ENCODE measurements at regions not wholly inside any gene's neighbourhood (a gene's known extent, or its start where the extent isn't known, plus 50 kb on each side); places are given as distances from the start of the nearest gene placed in this dataset.

DNA sequence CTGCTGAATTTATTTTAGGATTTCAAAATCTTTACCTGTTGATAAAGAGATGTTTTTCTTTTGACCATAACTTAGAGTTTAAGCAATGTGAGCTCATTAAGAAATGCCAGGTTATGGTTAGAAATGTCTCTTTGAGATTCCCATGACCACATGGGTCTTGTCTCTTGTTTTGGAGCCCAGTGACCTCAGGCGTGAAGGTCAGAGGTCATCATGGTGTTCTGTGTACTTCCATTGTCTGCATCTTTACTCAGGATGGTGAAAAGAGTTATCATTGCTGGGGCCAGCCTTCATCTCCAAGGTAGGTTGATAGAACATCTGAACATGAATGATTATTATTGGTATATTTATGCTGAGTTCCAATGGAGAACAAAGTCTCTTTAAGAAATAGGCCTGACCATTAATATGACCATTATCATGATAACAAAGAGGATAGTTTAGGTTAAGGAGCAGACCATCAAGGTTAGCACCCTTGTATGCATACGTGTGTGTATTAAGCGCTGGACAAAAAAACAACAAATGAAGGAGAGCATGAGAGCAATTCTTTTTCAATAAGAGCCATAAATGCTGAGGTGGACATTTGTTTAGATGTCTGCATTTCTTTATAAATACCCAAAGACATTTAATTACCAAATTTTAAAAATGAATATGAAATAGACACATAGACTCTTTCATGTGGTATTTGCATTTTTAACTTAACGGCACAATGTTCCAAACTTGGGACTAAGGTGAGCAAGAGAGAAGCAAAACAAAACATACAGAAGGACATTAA is 120.6 kb upstream of the PAQR3 start:
- no peak overlapping the region for H3K4me3 Mint-ChIP-seq
- H3K36me3 Mint-ChIP-seq (ENCODE audit: low read depth): no peaks in the 10 kb centered on the region

DNA sequence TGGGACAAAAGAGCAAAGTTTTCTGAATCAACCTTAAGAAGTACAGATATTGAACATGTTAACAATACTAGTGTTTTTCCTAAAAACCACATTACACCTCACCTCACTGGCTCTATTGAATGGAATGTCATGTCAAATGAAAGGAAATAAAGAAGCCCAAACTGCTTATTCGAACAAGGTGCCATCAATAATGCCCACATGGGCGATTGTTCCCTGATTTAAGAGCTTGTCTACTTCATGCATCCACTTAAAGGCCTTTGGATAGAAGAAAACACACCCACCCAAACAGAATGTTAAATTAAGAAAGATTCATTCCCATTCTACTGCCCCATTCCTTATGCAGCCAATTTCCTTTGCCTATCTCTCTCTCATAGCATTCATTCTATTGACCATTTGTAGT is 118.5 kb upstream of the PAQR3 start:
- Mint-ChIP-seq H3K36me3 (ENCODE audit: low read depth) (no peaks in the 10 kb centered on the region), H3K27me3 (ENCODE audit: low read depth) (peaks cover 3% of the 10 kb centered on the region), H3K27ac (ENCODE audit: unreplicated experiment) (no peak overlapping the region), H3K4me1 (peaks cover 37% of the 10 kb centered on the region), H3K4me3 (no peak overlapping the region), H3K9me3 (no peaks in the 10 kb centered on the region)
- TF ChIP-seq, protein P1, sequence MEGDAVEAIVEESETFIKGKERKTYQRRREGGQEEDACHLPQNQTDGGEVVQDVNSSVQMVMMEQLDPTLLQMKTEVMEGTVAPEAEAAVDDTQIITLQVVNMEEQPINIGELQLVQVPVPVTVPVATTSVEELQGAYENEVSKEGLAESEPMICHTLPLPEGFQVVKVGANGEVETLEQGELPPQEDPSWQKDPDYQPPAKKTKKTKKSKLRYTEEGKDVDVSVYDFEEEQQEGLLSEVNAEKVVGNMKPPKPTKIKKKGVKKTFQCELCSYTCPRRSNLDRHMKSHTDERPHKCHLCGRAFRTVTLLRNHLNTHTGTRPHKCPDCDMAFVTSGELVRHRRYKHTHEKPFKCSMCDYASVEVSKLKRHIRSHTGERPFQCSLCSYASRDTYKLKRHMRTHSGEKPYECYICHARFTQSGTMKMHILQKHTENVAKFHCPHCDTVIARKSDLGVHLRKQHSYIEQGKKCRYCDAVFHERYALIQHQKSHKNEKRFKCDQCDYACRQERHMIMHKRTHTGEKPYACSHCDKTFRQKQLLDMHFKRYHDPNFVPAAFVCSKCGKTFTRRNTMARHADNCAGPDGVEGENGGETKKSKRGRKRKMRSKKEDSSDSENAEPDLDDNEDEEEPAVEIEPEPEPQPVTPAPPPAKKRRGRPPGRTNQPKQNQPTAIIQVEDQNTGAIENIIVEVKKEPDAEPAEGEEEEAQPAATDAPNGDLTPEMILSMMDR (conservative IDR thresholded peaks at IDR 0.05): no peak
- no peak for DNase-seq (ENCODE audit: low read depth, low spot score)

More for the DNA sequence above, 120.6 kb upstream of the PAQR3 start:
- H3K4me1 Mint-ChIP-seq: peaks cover 49% of the 10 kb centered on the region
- H3K27ac Mint-ChIP-seq (ENCODE audit: unreplicated experiment): no peak overlapping the region
- peaks cover 7% of the 10 kb centered on the region for H3K27me3 Mint-ChIP-seq (ENCODE audit: low read depth)
- H3K9me3 Mint-ChIP-seq: no peaks in the 10 kb centered on the region
- TF ChIP-seq, protein P1 (conservative IDR thresholded peaks at IDR 0.05): no peak
- no peak for DNase-seq (ENCODE audit: low read depth, low spot score)

DNA sequence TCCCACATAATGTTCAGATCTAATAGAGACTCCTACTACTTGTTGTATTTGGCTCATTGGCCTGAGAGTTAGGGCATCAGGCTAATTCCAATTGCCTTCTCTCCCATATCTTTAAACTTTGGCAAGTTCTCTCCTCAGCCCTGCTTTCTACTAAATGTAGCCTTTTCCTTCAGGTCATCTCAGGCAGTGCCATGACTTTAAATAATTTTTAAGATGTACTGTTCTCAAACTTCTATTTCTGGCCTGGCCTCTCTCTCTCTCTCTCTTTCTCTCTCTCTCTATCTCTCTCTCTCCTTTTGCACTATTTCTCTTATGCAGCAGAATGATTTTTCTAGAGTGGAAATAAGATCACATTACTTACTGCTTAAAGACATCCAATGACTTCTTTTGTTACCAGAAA is 114.5 kb upstream of the PAQR3 start:
- no peak for DNase-seq (ENCODE audit: low read depth, low spot score)
- no peak overlapping the region for H3K27ac Mint-ChIP-seq (ENCODE audit: unreplicated experiment)
- peaks cover 37% of the 10 kb centered on the region for H3K4me1 Mint-ChIP-seq
- TF ChIP-seq, protein P1 (conservative IDR thresholded peaks at IDR 0.05): no peak
- no peaks in the 10 kb centered on the region for H3K36me3 Mint-ChIP-seq (ENCODE audit: low read depth)
- no peaks in the 10 kb centered on the region for H3K9me3 Mint-ChIP-seq
- no peak overlapping the region for H3K4me3 Mint-ChIP-seq
- peaks cover 5% of the 10 kb centered on the region for H3K27me3 Mint-ChIP-seq (ENCODE audit: low read depth)

DNA sequence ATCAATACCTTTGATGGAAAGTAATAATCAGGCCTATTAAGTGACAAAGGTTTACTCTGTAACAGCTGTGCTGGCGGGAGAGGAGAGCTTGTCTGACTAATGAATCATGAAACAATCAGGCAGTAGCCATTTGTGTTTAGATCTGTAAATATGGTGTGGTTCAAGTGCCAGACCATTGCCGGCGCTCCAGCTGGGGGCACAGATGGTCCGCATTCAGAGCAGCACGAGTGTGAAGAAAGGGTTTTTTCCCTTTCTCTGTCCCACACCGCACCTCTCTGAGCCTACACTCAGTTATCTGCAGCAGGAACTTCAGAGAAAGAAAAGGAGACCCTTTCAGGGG is 111.3 kb upstream of the PAQR3 start:
- Mint-ChIP-seq H3K27ac (ENCODE audit: unreplicated experiment) (peak overlapping the region; percentile 85), H3K4me1 (peaks cover 22% of the 10 kb centered on the region), H3K9me3 (no peaks in the 10 kb centered on the region), H3K36me3 (ENCODE audit: low read depth) (no peaks in the 10 kb centered on the region), H3K4me3 (no peak overlapping the region), H3K27me3 (ENCODE audit: low read depth) (peaks cover 5% of the 10 kb centered on the region)
- TF ChIP-seq, protein P1 (conservative IDR thresholded peaks at IDR 0.05): no peak
- no peak for DNase-seq (ENCODE audit: low read depth, low spot score)

DNA sequence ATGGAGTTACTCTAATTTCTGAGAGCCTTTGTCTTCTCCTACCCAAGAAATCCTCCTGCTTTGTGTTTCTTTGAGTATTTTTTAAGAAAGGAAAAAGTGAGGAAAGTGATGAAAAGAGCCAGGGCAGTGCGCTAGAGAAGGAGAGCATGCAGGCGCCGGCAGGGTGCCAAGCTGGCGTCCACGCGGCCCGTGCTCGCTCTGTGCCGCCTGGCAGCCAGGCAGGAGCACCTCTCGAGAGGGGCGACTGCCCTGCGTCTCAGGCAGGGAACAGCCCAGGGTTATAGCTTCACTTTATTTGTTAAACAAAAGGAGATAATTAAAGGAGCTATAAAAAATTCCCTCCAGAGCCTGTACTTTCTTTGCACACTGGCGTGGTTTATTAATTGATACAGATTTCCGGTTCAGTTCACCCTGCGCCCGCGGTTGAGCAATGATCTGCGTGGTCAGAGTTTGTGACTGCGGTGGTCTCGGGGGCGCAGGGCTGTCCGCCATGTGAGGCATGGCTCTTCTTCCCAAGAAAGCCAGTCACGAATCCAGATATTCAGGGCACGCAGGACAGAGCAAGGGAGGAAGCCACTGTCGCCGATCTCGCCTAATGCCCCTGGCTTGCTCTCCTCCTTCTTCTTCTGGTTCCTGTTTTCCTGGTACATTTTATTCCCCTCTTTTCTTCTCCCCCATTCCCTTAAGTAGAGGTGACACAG is 110.8 kb upstream of the PAQR3 start:
- peak overlapping the region; percentile 85 for H3K27ac Mint-ChIP-seq (ENCODE audit: unreplicated experiment)
- H3K4me3 Mint-ChIP-seq: no peak overlapping the region
- peaks cover 18% of the 10 kb centered on the region for H3K4me1 Mint-ChIP-seq
- H3K9me3 Mint-ChIP-seq: no peaks in the 10 kb centered on the region
- TF ChIP-seq, protein P1 (conservative IDR thresholded peaks at IDR 0.05): no peak
- no peaks in the 10 kb centered on the region for H3K36me3 Mint-ChIP-seq (ENCODE audit: low read depth)
- peaks cover 5% of the 10 kb centered on the region for H3K27me3 Mint-ChIP-seq (ENCODE audit: low read depth)
- DNase-seq (ENCODE audit: low read depth, low spot score): no peak

All from neural crest cell (in vitro differentiated cells).